Endothelial cell of umbilical vein (primary cell): ENCODE measurements at regions not wholly inside any gene's neighbourhood (a gene's known extent, or its start where the extent isn't known, plus 50 kb on each side); places are given as distances from the start of the nearest gene placed in this dataset.
"Not testable (repeated sequence)": the region's sequence is repeated elsewhere in the genome, so short reads cannot be mapped to it uniquely, and the experiment has no call there.

ENCODE experiments used
- BruUV-seq: library from RNA; stranded (reverse); fragments of 400-500 nt; replicated peaks from 2 replicates; lab custom pipeline; 2021; lab: Mats Ljungman, UMichigan
- CTCF ChIA-PET: fragments of 300-600, 350-600 bp; sonication (Branson Sonifier 250); formaldehyde crosslinking; loops from one replicate; lab custom pipeline; 2021; ENCODE audit warnings: antibody characterized with exemption, inconsistent platforms; lab: Charles Lee
- POLR2A ChIA-PET: fragments of 300-600, 350-600 bp; sonication (Branson Sonifier 250); formaldehyde crosslinking; loops from one replicate; lab custom pipeline; 2021; ENCODE audit warnings: antibody characterized with exemption, inconsistent platforms; lab: Charles Lee
- DNase-seq: peaks from one replicate; pipeline ENCODE4 v3.0.0-alpha.2; 2011; ENCODE audit warnings: low read depth, low spot score
- FAIRE-seq: peaks from 2 replicates; lab custom pipeline; 2011; peaks lifted over from hg19 to GRCh38; lab: Jason Lieb, UNC
- H2AFZ ChIP-seq: 2 replicates; pipeline ENCODE4 v1.6.0; 2012; ENCODE audit warnings: low read depth, low read length, control low read depth, inconsistent platforms
- H3K27ac ChIP-seq: 2 replicates; pipeline ENCODE4 v1.5.1; 2011; ENCODE audit warnings: low read depth, mild to moderate bottlenecking, control low read depth, low read length, moderate library complexity; ENCODE audit not compliant: insufficient read depth
- H3K27me3 ChIP-seq, 2 experiments: 2 replicates each; pipeline versions ENCODE4 v1.6.0 to v1.6.1; 2011; ENCODE audit warnings: low read length in 2 of 2, mixed read lengths in 1 of 2; ENCODE audit not compliant: control insufficient read depth in 2 of 2, insufficient read depth in 2 of 2
- H3K36me3 ChIP-seq, 2 experiments: 2 replicates in 1 of 2; 3 replicates in 1 of 2; pipeline ENCODE4 v1.5.1; 2011; ENCODE audit warnings: low read length in 2 of 2, mild to moderate bottlenecking in 1 of 2, moderate library complexity in 1 of 2; ENCODE audit not compliant: control insufficient read depth in 2 of 2, insufficient read depth in 2 of 2; ENCODE audit errors: extremely low read depth in 1 of 2
- H3K4me1 ChIP-seq: 3 replicates; pipeline ENCODE4 v1.5.1; 2011; ENCODE audit warnings: mild to moderate bottlenecking, low read length; ENCODE audit not compliant: control insufficient read depth, insufficient read depth; ENCODE audit errors: extremely low read depth
- H3K4me2 ChIP-seq: 2 replicates; pipeline ENCODE4 v1.6.1; 2011; ENCODE audit warnings: low read length, control low read depth, mixed read lengths; ENCODE audit not compliant: insufficient read depth
- H3K4me3 ChIP-seq, 3 experiments: fragments of 200-600 bp in 1 of 3; sonication (generic), shearing (Covaris generic) in 1 of 3; replicated peaks in 1 of 3; 2 replicates each; pipeline ENCODE4 v1.5.1; 2011 to 2016; ENCODE audit warnings: control low read depth in 3 of 3, low read length in 3 of 3, mild to moderate bottlenecking in 2 of 3, inconsistent platforms in 1 of 3, low read depth in 1 of 3, moderate library complexity in 1 of 3; ENCODE audit not compliant: insufficient read depth in 1 of 3
- H3K79me2 ChIP-seq: 2 replicates; pipeline ENCODE4 v1.6.0; 2012; ENCODE audit warnings: low read length, inconsistent platforms; ENCODE audit not compliant: control insufficient read depth, insufficient read depth
- H3K9ac ChIP-seq: replicated peaks from 2 replicates; pipeline ENCODE3; 2011; ENCODE audit warnings: low read length, control low read depth; ENCODE audit not compliant: insufficient read depth; ENCODE audit errors: extremely low read depth
- H3K9me1 ChIP-seq: replicated peaks from 3 replicates; pipeline ENCODE4 v1.6.0; 2011; ENCODE audit warnings: mild to moderate bottlenecking, low read length; ENCODE audit not compliant: control insufficient read depth, insufficient read depth; ENCODE audit errors: extremely low read depth
- H3K9me3 ChIP-seq: replicated peaks from 2 replicates; pipeline ENCODE4 v1.5.1; 2012; ENCODE audit warnings: low read length, inconsistent platforms; ENCODE audit not compliant: control insufficient read depth, insufficient read depth
- H4K20me1 ChIP-seq: replicated peaks from 2 replicates; pipeline ENCODE3; 2011; ENCODE audit warnings: mild to moderate bottlenecking, low read length; ENCODE audit not compliant: control insufficient read depth, insufficient read depth; ENCODE audit errors: extremely low read depth
- CTCF ChIP-seq, 2 donors: IDR thresholded peaks; 1 replicate in 1 of 2; 2 replicates in 1 of 2; pipeline ENCODE4 v1.5.1; 2011; ENCODE audit warnings: low read length in 2 of 2, mild to moderate bottlenecking in 2 of 2, moderate library complexity in 2 of 2, control low read depth in 1 of 2, inconsistent platforms in 1 of 2, low read depth in 1 of 2; ENCODE audit not compliant: insufficient read depth in 1 of 2; ENCODE audit errors: extremely low read depth in 1 of 2
- EZH2 ChIP-seq: IDR thresholded peaks from 2 replicates; pipeline ENCODE4 v1.6.1; 2012; ENCODE audit warnings: borderline replicate concordance, low read depth, mild to moderate bottlenecking, moderate library complexity, low read length, inconsistent platforms; ENCODE audit not compliant: severe bottlenecking
- GATA2 ChIP-seq: IDR thresholded peaks from 2 replicates; pipeline ENCODE4 v1.7.0; 2011; ENCODE audit warnings: low read depth, mild to moderate bottlenecking, moderate library complexity, mixed read lengths, low read length; ENCODE audit not compliant: insufficient read length, insufficient read depth
- JUN ChIP-seq: IDR thresholded peaks from 2 replicates; pipeline ENCODE4 v1.6.1; 2011; ENCODE audit warnings: borderline replicate concordance, low read depth; ENCODE audit not compliant: insufficient read length, insufficient read depth
- MAX ChIP-seq: IDR thresholded peaks from 2 replicates; pipeline ENCODE4 v1.6.1; 2011; ENCODE audit not compliant: insufficient read depth, insufficient read length
- MYC ChIP-seq: IDR thresholded peaks from one replicate; pipeline ENCODE4 v1.6.1; 2011; ENCODE audit warnings: mild to moderate bottlenecking, low read depth, low read length
- POLR2A ChIP-seq: IDR thresholded peaks from 2 replicates; pipeline ENCODE4 v1.6.1; 2012; ENCODE audit warnings: low read depth, mild to moderate bottlenecking, control low read depth, low read length
- POLR2AphosphoS5 ChIP-seq: IDR thresholded peaks from 2 replicates; pipeline ENCODE4 v1.6.1; 2012; ENCODE audit warnings: low read depth, mild to moderate bottlenecking, control low read depth, low read length, moderate library complexity; ENCODE audit not compliant: insufficient read depth
- dilution Hi-C: fragments of 300-500 bp; cut with MboI; formaldehyde crosslinking; loops from one replicate; pipeline ENCODE4 v1.15.0; 2019; ENCODE audit warnings: low sequenced_read_pairs; ENCODE audit not compliant: extremely low pct_ligation_motif_present
- intact Hi-C: fragments of 100-400 bp; cut with micrococcal nuclease; formaldehyde crosslinking; loops from one replicate; pipeline ENCODE4 v1.10.0; 2022

- Histone ChIP-seq H3K4me1 (no peaks in the 10 kb centered on the region), H3K27ac (no peak overlapping the region), H3K4me3 (no peak overlapping the region), H3K9me1 (no peaks in the 10 kb centered on the region), H4K20me1 (no peaks in the 10 kb centered on the region), H2AFZ (no peak overlapping the region), H3K79me2 (no peaks in the 10 kb centered on the region), H3K9me3 (no peaks in the 10 kb centered on the region), H3K4me2 (no peak overlapping the region), H3K9ac (no peak overlapping the region), H3K36me3 (no peaks in the 10 kb centered on the region), H3K27me3 (no peaks in the 10 kb centered on the region)
- no TSS peak for BruUV-seq
- dilution Hi-C loops (no loop called here), intact Hi-C loops (no loop called here)
- CTCF ChIA-PET: no interaction called here
- DNase-seq (no peak), FAIRE-seq (no peak)
- no peak for TF ChIP-seq GATA2
- no peak for TF ChIP-seq EZH2
- TF ChIP-seq JUN: no peak
- no peak for TF ChIP-seq POLR2AphosphoS5
- no peak for TF ChIP-seq CTCF (IDR thresholded peaks at IDR 0.05; ENCODE audit: extremely low read depth in 1 of 2, insufficient read depth in 1 of 2, low read depth in 1 of 2, low read length in 2 of 2)
- no peak for TF ChIP-seq MAX
- TF ChIP-seq POLR2A: no peak
- TF ChIP-seq MYC: no peak
- POLR2A ChIA-PET: no interaction called here
Measured at GRCh38 chr2:226536410-226536809, 263.2 kb downstream of the IRS1 start.

GRCh38 chr2:226532976-226533375, 266.6 kb downstream of the IRS1 start:
- H3K4me2 ChIP-seq, H3K4me1 ChIP-seq, H2AFZ ChIP-seq, H4K20me1 ChIP-seq, H3K79me2 ChIP-seq, H3K4me3 ChIP-seq, POLR2A ChIA-PET, H3K9me3 ChIP-seq, BruUV-seq, H3K9me1 ChIP-seq, FAIRE-seq, CTCF ChIA-PET, H3K27me3 ChIP-seq, H3K36me3 ChIP-seq, intact Hi-C loops, H3K27ac ChIP-seq, dilution Hi-C loops, H3K9ac ChIP-seq, DNase-seq: not testable (repeated sequence)
